Astrocyte of the cerebellum (primary cell): ENCODE measurements at regions not wholly inside any gene's neighbourhood (a gene's known extent, or its start where the extent isn't known, plus 50 kb on each side); places are given as distances from the start of the nearest gene placed in this dataset.

ENCODE experiments used
- DNase-seq: peaks from one replicate; pipeline ENCODE4 v3.0.0-alpha.2; 2011; ENCODE audit warnings: low read depth
- H3K4me3 ChIP-seq: 2 replicates; pipeline ENCODE4 v1.5.1; 2011; ENCODE audit warnings: mild to moderate bottlenecking, low read depth, low read length, moderate library complexity
- in situ Hi-C: cut with HindIII; loops from 2 replicates; pipeline ENCODE4 v1.10.0; 2017; ENCODE audit warnings: low sequenced_read_pairs
- TF ChIP-seq, protein P1 (sequence below): IDR thresholded peaks from 2 replicates; pipeline ENCODE4 v1.5.1; 2012; ENCODE audit warnings: low read length, low read depth, moderate library complexity, mild to moderate bottlenecking; ENCODE audit errors: missing control alignments

- in situ Hi-C loops, result no loop called here
- DNase-seq, result no peak
- TF ChIP-seq, protein P1, sequence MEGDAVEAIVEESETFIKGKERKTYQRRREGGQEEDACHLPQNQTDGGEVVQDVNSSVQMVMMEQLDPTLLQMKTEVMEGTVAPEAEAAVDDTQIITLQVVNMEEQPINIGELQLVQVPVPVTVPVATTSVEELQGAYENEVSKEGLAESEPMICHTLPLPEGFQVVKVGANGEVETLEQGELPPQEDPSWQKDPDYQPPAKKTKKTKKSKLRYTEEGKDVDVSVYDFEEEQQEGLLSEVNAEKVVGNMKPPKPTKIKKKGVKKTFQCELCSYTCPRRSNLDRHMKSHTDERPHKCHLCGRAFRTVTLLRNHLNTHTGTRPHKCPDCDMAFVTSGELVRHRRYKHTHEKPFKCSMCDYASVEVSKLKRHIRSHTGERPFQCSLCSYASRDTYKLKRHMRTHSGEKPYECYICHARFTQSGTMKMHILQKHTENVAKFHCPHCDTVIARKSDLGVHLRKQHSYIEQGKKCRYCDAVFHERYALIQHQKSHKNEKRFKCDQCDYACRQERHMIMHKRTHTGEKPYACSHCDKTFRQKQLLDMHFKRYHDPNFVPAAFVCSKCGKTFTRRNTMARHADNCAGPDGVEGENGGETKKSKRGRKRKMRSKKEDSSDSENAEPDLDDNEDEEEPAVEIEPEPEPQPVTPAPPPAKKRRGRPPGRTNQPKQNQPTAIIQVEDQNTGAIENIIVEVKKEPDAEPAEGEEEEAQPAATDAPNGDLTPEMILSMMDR, result no peak
- H3K4me3 ChIP-seq, result no peak overlapping the region
Observed at GRCh38 chr9:32264170-32264864, 120.1 kb upstream of the ACO1 start.

DNA sequence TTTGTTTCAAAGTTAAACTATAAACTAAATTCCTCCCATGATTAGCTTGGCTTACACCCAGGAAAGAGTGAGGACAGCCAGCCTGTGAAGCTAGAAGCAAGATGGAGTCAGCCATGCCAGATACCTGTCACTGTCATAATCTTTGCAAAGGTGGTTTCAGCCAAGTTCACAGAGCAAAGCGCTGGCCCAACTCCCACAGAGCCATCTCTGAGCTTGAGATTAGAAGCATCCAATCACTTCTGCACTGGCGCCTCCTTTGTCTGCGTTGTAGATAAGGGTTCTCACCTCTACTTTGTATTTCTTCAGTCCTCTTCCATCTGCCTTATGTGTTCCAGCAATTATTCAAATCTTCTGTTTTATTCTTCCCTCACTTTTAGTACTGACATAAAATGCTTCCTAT is 119.4 kb upstream of the ACO1 start:
- in situ Hi-C loops, result no loop called here
- no peak for DNase-seq
- TF ChIP-seq, protein P1, result no peak
- no peak overlapping the region for H3K4me3 ChIP-seq

- in situ Hi-C loops, result no loop called here
- H3K4me3 ChIP-seq, result no peak overlapping the region
- DNase-seq, result no peak
- TF ChIP-seq, protein P1, result no peak
Observed at GRCh38 chr9:32278991-32279390, 105.5 kb upstream of the ACO1 start.

GRCh38 chr9:32289756-32290155 is 94.7 kb upstream of the ACO1 start:
- no peak overlapping the region for H3K4me3 ChIP-seq
- in situ Hi-C loops, result no loop called here
- TF ChIP-seq, protein P1, result no peak
- no peak for DNase-seq

DNA sequence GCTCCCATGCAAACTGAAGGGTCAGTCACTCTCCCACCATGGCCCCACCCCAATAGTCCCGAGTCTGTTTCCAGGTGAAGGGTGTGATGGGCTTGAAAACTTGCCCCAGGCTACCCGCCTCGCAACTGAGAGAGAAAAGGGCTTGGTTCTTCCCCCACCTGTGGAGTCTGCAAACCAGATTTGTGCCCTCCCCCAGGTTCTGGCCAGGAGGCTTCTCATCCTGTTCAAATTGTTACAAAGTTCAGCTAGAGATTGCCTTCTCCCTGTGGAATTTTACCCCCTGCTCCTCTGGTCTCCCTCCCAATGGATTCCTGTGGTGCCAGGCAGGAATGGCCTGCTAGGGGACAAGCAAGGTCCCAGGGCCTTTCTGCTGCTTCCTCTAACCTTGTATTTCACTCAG is 93.1 kb upstream of the ACO1 start:
- no peak overlapping the region for H3K4me3 ChIP-seq
- TF ChIP-seq, protein P1, result no peak
- in situ Hi-C loops, result no loop called here
- DNase-seq, result no peak

GRCh38 chr9:32292611-32293010 is 91.8 kb upstream of the ACO1 start:
- in situ Hi-C loops, result no loop called here
- TF ChIP-seq, protein P1, result no peak
- no peak for DNase-seq
- H3K4me3 ChIP-seq, result no peak overlapping the region
